Thyroid gland (tissue), 4 donors: ENCODE measurements at regions not wholly inside any gene's neighbourhood (a gene's known extent, or its start where the extent isn't known, plus 50 kb on each side); places are given as distances from the start of the nearest gene placed in this dataset.

Experiments used
- CTCF ChIP-seq, 6 experiments: fragments of 200-600 bp in 3 of 6; fragments of 450-650 bp in 3 of 6; sonication (generic) in 3 of 6; IDR thresholded peaks; one replicate each; pipeline ENCODE4 v1.5.1; 2016 to 2019; ENCODE audit warnings: antibody characterized with exemption in 6 of 6, mild to moderate bottlenecking in 2 of 6, inconsistent platforms in 1 of 6, moderate library complexity in 1 of 6
- POLR2A ChIP-seq, 2 donors: fragments of 450-650 bp; IDR thresholded peaks; one replicate each; pipeline ENCODE4 v1.6.1; 2017; ENCODE audit warnings: antibody characterized with exemption in 2 of 2, mild to moderate bottlenecking in 2 of 2, moderate library complexity in 1 of 2

- TF ChIP-seq CTCF (IDR thresholded peaks at IDR 0.05) (no peak), POLR2A (IDR thresholded peaks at IDR 0.05) (no peak)
Measured at GRCh38 chr2:122528958-122529705, 773.7 kb downstream of the TSN start.
